GM21619 (cell line): ENCODE measurements at regions not wholly inside any gene's neighbourhood (a gene's known extent, or its start where the extent isn't known, plus 50 kb on each side); places are given as distances from the start of the nearest gene placed in this dataset.

ENCODE experiments used
- ATAC-seq: cut with Tn5 transposase; IDR thresholded peaks from one replicate; pipeline ENCODE4 v1.9.1; 2021; ENCODE audit not compliant: unreplicated experiment

- no peak for ATAC-seq
These were observed 331.4 kb upstream of the TMEM229A start for GRCh38 chr7:124364283-124364682.

- ATAC-seq, result no peak
These were observed 321.3 kb upstream of the TMEM229A start for GRCh38 chr7:124354201-124354600.

GRCh38 chr7:124351950-124352349, 319.1 kb upstream of the TMEM229A start:
- no peak for ATAC-seq

GRCh38 chr7:124349443-124349842, 316.6 kb upstream of the TMEM229A start:
- no peak for ATAC-seq

GRCh38 chr7:124338861-124339260, 306.0 kb upstream of the TMEM229A start:
- no peak for ATAC-seq

- ATAC-seq, result no peak
These were observed 298.0 kb upstream of the TMEM229A start for GRCh38 chr7:124330731-124331407.

GRCh38 chr7:124328774-124329173, 295.9 kb upstream of the TMEM229A start:
- ATAC-seq, result no peak

GRCh38 chr7:124324262-124324661, 291.4 kb upstream of the TMEM229A start:
- no peak for ATAC-seq

GRCh38 chr7:124323597-124323996, 290.7 kb upstream of the TMEM229A start:
- ATAC-seq, result no peak

GRCh38 chr7:124322561-124322960, 289.7 kb upstream of the TMEM229A start:
- no peak for ATAC-seq

GRCh38 chr7:124318721-124319450, 286.0 kb upstream of the TMEM229A start:
- ATAC-seq, result no peak

- no peak for ATAC-seq
These were observed 278.1 kb upstream of the TMEM229A start for GRCh38 chr7:124310934-124311390.

GRCh38 chr7:124308384-124308783, 275.5 kb upstream of the TMEM229A start:
- no peak for ATAC-seq

GRCh38 chr7:124295289-124295688, 262.4 kb upstream of the TMEM229A start:
- ATAC-seq, result no peak

GRCh38 chr7:124284937-124285336, 252.1 kb upstream of the TMEM229A start:
- no peak for ATAC-seq

GRCh38 chr7:124276005-124276622, 243.2 kb upstream of the TMEM229A start:
- ATAC-seq, result peak; percentile 91

- no peak for ATAC-seq
These were observed 242.5 kb upstream of the TMEM229A start for GRCh38 chr7:124275411-124275810.

GRCh38 chr7:124269774-124270173, 236.9 kb upstream of the TMEM229A start:
- no peak for ATAC-seq

- ATAC-seq, result no peak
These were observed 234.3 kb upstream of the TMEM229A start for GRCh38 chr7:124267154-124267553.

GRCh38 chr7:124263232-124263827, 230.5 kb upstream of the TMEM229A start:
- ATAC-seq, result peak; percentile 87

- no peak for ATAC-seq
These were observed 228.8 kb upstream of the TMEM229A start for GRCh38 chr7:124261710-124262109.
